ENCODE measurements at regions not wholly inside any gene's neighbourhood (a gene's known extent, or its start where the extent isn't known, plus 50 kb on each side); places are given as distances from the start of the nearest gene placed in this dataset.
"Not testable (repeated sequence)": the region's sequence is repeated elsewhere in the genome, so short reads cannot be mapped to it uniquely, and the experiment has no call there.

- DNase-seq (ENCODE audit: low spot score) = not testable (repeated sequence)
These were observed 187.9 kb downstream of the NPIPB11 start for GRCh38 chr16:29218649-29219048.

- DNase-seq (ENCODE audit: low spot score) = not testable (repeated sequence)
These were observed 188.3 kb downstream of the NPIPB11 start for GRCh38 chr16:29218171-29218570.

GRCh38 chr16:29217752-29218126, 188.8 kb downstream of the NPIPB11 start:
- DNase-seq (ENCODE audit: low spot score) = not testable (repeated sequence)

GRCh38 chr16:29217104-29217751, 189.3 kb downstream of the NPIPB11 start:
- DNase-seq (ENCODE audit: low spot score) = not testable (repeated sequence)

GRCh38 chr16:29213770-29214169, 192.7 kb downstream of the NPIPB11 start:
- not testable (repeated sequence) for DNase-seq (ENCODE audit: low spot score)

- not testable (repeated sequence) for DNase-seq (ENCODE audit: low spot score)
These were observed 193.3 kb downstream of the NPIPB11 start for GRCh38 chr16:29213251-29213650.

- DNase-seq (ENCODE audit: low spot score) = not testable (repeated sequence)
These were observed 194.2 kb downstream of the NPIPB11 start for GRCh38 chr16:29212084-29213027.

GRCh38 chr16:29211456-29211855, 195.1 kb downstream of the NPIPB11 start:
- DNase-seq (ENCODE audit: low spot score) = not testable (repeated sequence)

GRCh38 chr16:29210299-29211150, 196.0 kb downstream of the NPIPB11 start:
- DNase-seq (ENCODE audit: low spot score) = not testable (repeated sequence)

- not testable (repeated sequence) for DNase-seq (ENCODE audit: low spot score)
These were observed 200.4 kb downstream of the NPIPB11 start for GRCh38 chr16:29206120-29206519.

GRCh38 chr16:29205151-29205550, 201.4 kb downstream of the NPIPB11 start:
- not testable (repeated sequence) for DNase-seq (ENCODE audit: low spot score)

- DNase-seq (ENCODE audit: low spot score) = no peak
These were observed 201.7 kb downstream of the NPIPB11 start for GRCh38 chr16:29204806-29205135.

GRCh38 chr16:29203933-29204805, 202.3 kb downstream of the NPIPB11 start:
- DNase-seq (ENCODE audit: low spot score) = not testable (repeated sequence)

GRCh38 chr16:29203046-29203932, 203.2 kb downstream of the NPIPB11 start:
- not testable (repeated sequence) for DNase-seq (ENCODE audit: low spot score)

- peak; percentile 47 for DNase-seq (ENCODE audit: low spot score)
These were observed 203.9 kb downstream of the NPIPB11 start for GRCh38 chr16:29202642-29203041.

GRCh38 chr16:29202025-29202632, 204.4 kb downstream of the NPIPB11 start:
- not testable (repeated sequence) for DNase-seq (ENCODE audit: low spot score)

GRCh38 chr16:29201296-29202024, 205.1 kb downstream of the NPIPB11 start:
- DNase-seq (ENCODE audit: low spot score) = not testable (repeated sequence)

GRCh38 chr16:29200681-29201080, 205.8 kb downstream of the NPIPB11 start:
- DNase-seq (ENCODE audit: low spot score) = not testable (repeated sequence)

GRCh38 chr16:29200135-29200601, 206.3 kb downstream of the NPIPB11 start:
- not testable (repeated sequence) for DNase-seq (ENCODE audit: low spot score)

Measured in D341Med (cell line).